HCT116 (cell line): ENCODE measurements at regions not wholly inside any gene's neighbourhood (a gene's known extent, or its start where the extent isn't known, plus 50 kb on each side); places are given as distances from the start of the nearest gene placed in this dataset.

Experiments
- ATAC-seq: fragments of 200-7000 bp; cut with Tn5 transposase; 2 replicates; pipeline ENCODE4 v1.9.1; 2020; ENCODE audit warnings: mild to moderate bottlenecking, moderate library complexity
- BruUV-seq: library from RNA; stranded (reverse); fragments of 400-500 nt; replicated peaks from 2 replicates; lab custom pipeline; 2021; lab: Mats Ljungman, UMichigan
- CTCF ChIA-PET: fragments of 300-600 bp; sonication (Branson Sonifier 250); formaldehyde crosslinking; loops from one replicate; lab custom pipeline; 2021; ENCODE audit warnings: antibody characterized with exemption; lab: Charles Lee
- POLR2A ChIA-PET: fragments of 300-600, 350-600 bp; sonication (Branson Sonifier 250); formaldehyde crosslinking; loops from one replicate; lab custom pipeline; 2021; ENCODE audit warnings: antibody characterized with exemption; lab: Charles Lee
- RAD21 ChIA-PET, 2 experiments: fragments of 300-600 bp; sonication (Branson Sonifier 250); formaldehyde crosslinking; loops; one replicate each; lab custom pipeline; 2023; ENCODE audit warnings: low total read pairs in 2 of 2; ENCODE audit not compliant: uncharacterized antibody in 2 of 2, unreplicated experiment in 2 of 2, low non-redundant PET in 1 of 2; lab: Charles Lee
- DNase-seq: peaks from one replicate; pipeline ENCODE4 v3.0.0-alpha.2; 2010; ENCODE audit warnings: low read depth, low spot score
- H2AFZ ChIP-seq: fragments of 200-600 bp; shearing (Covaris generic), sonication (generic); 2 replicates; pipeline ENCODE4 v1.6.1; 2017; ENCODE audit warnings: low read depth, mixed run types, mixed read lengths, antibody characterized with exemption, low read length; ENCODE audit not compliant: poor library complexity, severe bottlenecking
- H3K27ac ChIP-seq: 2 replicates; pipeline ENCODE4 v1.5.1; 2012; ENCODE audit warnings: low read depth, low read length
- H3K27me3 ChIP-seq: fragments of 200-600 bp; sonication (generic); 2 replicates; pipeline ENCODE4 v1.6.1; 2016; ENCODE audit warnings: mixed run types, low read length, mixed read lengths; ENCODE audit not compliant: insufficient read depth
- H3K36me3 ChIP-seq, 2 experiments: fragments of 200-500 bp in 1 of 2; fragments of 200-600 bp in 1 of 2; sonication (Bioruptor generic) in 1 of 2; sonication (generic) in 1 of 2; 2 replicates each; pipeline versions ENCODE4 v1.5.1 to v1.6.1; 2014 to 2016; ENCODE audit warnings: low read length in 2 of 2, inconsistent platforms in 1 of 2, mixed read lengths in 1 of 2, mixed run types in 1 of 2; ENCODE audit not compliant: insufficient read depth in 2 of 2, control insufficient read depth in 1 of 2
- H3K4me1 ChIP-seq, 2 experiments: fragments of 200-600 bp in 1 of 2; sonication (generic) in 1 of 2; 2 replicates each; pipeline versions ENCODE4 v1.5.1 to v1.6.1; 2012 to 2017; ENCODE audit warnings: low read length in 2 of 2, inconsistent platforms in 1 of 2, mild to moderate bottlenecking in 1 of 2, mixed read lengths in 1 of 2, mixed run types in 1 of 2, moderate library complexity in 1 of 2; ENCODE audit not compliant: insufficient read depth in 2 of 2, control insufficient read depth in 1 of 2
- H3K4me2 ChIP-seq: fragments of 200-600 bp; sonication (generic); 2 replicates; pipeline ENCODE4 v1.6.1; 2017; ENCODE audit warnings: mixed run types, low read length, mixed read lengths
- H3K4me3 ChIP-seq, 2 experiments: fragments of 200-600 bp in 1 of 2; sonication (generic) in 1 of 2; replicated peaks in 1 of 2; 2 replicates each; pipeline ENCODE4 v1.5.1; 2011 to 2016; ENCODE audit warnings: low read length in 2 of 2, control low read depth in 1 of 2, low read depth in 1 of 2, mild to moderate bottlenecking in 1 of 2, mixed read lengths in 1 of 2, mixed run types in 1 of 2
- H3K79me2 ChIP-seq: fragments of 200-600 bp; sonication (generic); 2 replicates; pipeline ENCODE4 v1.6.1; 2017; ENCODE audit warnings: mild to moderate bottlenecking, mixed run types, low read length, moderate library complexity, mixed read lengths; ENCODE audit not compliant: insufficient read depth
- H3K9ac ChIP-seq: fragments of 200-600 bp; sonication (generic); 2 replicates; pipeline ENCODE4 v1.6.1; 2016; ENCODE audit warnings: low read length, mixed read lengths
- H3K9me2 ChIP-seq: fragments of 200-600 bp; sonication (generic), shearing (Covaris generic); 2 replicates; pipeline ENCODE4 v1.6.1; 2017; ENCODE audit warnings: mixed run types, mild to moderate bottlenecking, moderate library complexity; ENCODE audit not compliant: insufficient read depth
- H3K9me3 ChIP-seq, 2 experiments: fragments of 200-500 bp in 1 of 2; fragments of 200-600 bp in 1 of 2; sonication (Bioruptor generic) in 1 of 2; sonication (generic) in 1 of 2; 2 replicates each; pipeline ENCODE4 v1.6.1; 2014 to 2017; ENCODE audit warnings: low read length in 2 of 2, mixed read lengths in 2 of 2, inconsistent platforms in 1 of 2, low read depth in 1 of 2, mild to moderate bottlenecking in 1 of 2, mixed run types in 1 of 2, moderate library complexity in 1 of 2; ENCODE audit not compliant: control insufficient read depth in 1 of 2, insufficient read depth in 1 of 2
- H4K20me1 ChIP-seq: fragments of 200-600 bp; sonication (generic), shearing (Covaris generic); 2 replicates; pipeline ENCODE4 v1.6.1; 2017; ENCODE audit warnings: mixed run types, mild to moderate bottlenecking, moderate library complexity; ENCODE audit not compliant: insufficient read depth
- CBX3 ChIP-seq: IDR thresholded peaks from 2 replicates; pipeline ENCODE4 v1.6.1; 2012; ENCODE audit warnings: low read depth
- CEBPB ChIP-seq: IDR thresholded peaks from 2 replicates; pipeline ENCODE4 v1.6.1; 2012; ENCODE audit warnings: low read depth
- EGR1 ChIP-seq: IDR thresholded peaks from 2 replicates; pipeline ENCODE4 v1.6.1; 2012; ENCODE audit warnings: low read depth
- ELF1 ChIP-seq: IDR thresholded peaks from 2 replicates; pipeline ENCODE4 v1.6.1; 2012; ENCODE audit warnings: low read depth, borderline replicate concordance
- EZH2 ChIP-seq: fragments of 200-600 bp; sonication (generic); IDR thresholded peaks from 2 replicates; pipeline ENCODE4 v1.6.1; 2017; ENCODE audit warnings: antibody characterized with exemption, mixed run types
- FOSL1 ChIP-seq: IDR thresholded peaks from 2 replicates; pipeline ENCODE4 v1.6.1; 2012; ENCODE audit warnings: low read depth
- POLR2A ChIP-seq: IDR thresholded peaks from 2 replicates; pipeline ENCODE4 v1.7.0; 2011; ENCODE audit warnings: borderline replicate concordance; ENCODE audit not compliant: insufficient read depth, insufficient read length; ENCODE audit errors: extremely low read depth
- POLR2AphosphoS5 ChIP-seq: IDR thresholded peaks from 2 replicates; pipeline ENCODE4 v1.6.1; 2011; ENCODE audit warnings: mild to moderate bottlenecking, low read depth, low read length, moderate library complexity
- SIN3A ChIP-seq: IDR thresholded peaks from 2 replicates; pipeline ENCODE4 v1.6.1; 2012; ENCODE audit warnings: low read depth
- SP1 ChIP-seq: IDR thresholded peaks from 2 replicates; pipeline ENCODE4 v1.6.1; 2012; ENCODE audit warnings: low read depth
- SRF ChIP-seq: IDR thresholded peaks from 2 replicates; pipeline ENCODE4 v1.6.1; 2012; ENCODE audit warnings: low read depth
- TCF7L2 ChIP-seq: IDR thresholded peaks from 2 replicates; pipeline ENCODE4 v1.7.0; 2011; ENCODE audit warnings: borderline replicate concordance, inconsistent platforms; ENCODE audit not compliant: insufficient read depth, insufficient read length; ENCODE audit errors: extremely low read depth
- YY1 ChIP-seq: IDR thresholded peaks from 2 replicates; pipeline ENCODE4 v1.6.1; 2011; ENCODE audit warnings: low read length, low read depth, moderate library complexity, mild to moderate bottlenecking; ENCODE audit not compliant: insufficient replicate concordance; ENCODE audit errors: extremely low read depth
- ZBTB33 ChIP-seq: IDR thresholded peaks from 2 replicates; pipeline ENCODE4 v1.6.1; 2011; ENCODE audit warnings: mild to moderate bottlenecking, low read length, moderate library complexity; ENCODE audit not compliant: insufficient replicate concordance; ENCODE audit errors: extremely low read depth
- ZNF274 ChIP-seq: fragments of 200-500 bp; sonication (Bioruptor generic); IDR thresholded peaks from 2 replicates; pipeline ENCODE4 v1.6.1; 2014; ENCODE audit warnings: mild to moderate bottlenecking, low read depth, low read length, inconsistent platforms
- intact Hi-C: fragments of 100-400 bp; cut with micrococcal nuclease; formaldehyde crosslinking; loops from 2 replicates; pipeline ENCODE4 v1.10.0; 2022
- TF ChIP-seq, protein P1 (sequence below): IDR thresholded peaks from 2 replicates; pipeline ENCODE4 v1.6.1; 2012

- Histone ChIP-seq H3K9me2 (no peaks in the 10 kb centered on the region), H3K9me3 (peaks cover 0 to 5% of the 10 kb centered on the region in 2 experiments; a peak in 1 of 4 replicates), H3K4me1 (no peaks in the 10 kb centered on the region), H3K27me3 (no peaks in the 10 kb centered on the region), H3K9ac (no peak overlapping the region), H3K27ac (no peak overlapping the region), H3K79me2 (no peaks in the 10 kb centered on the region), H2AFZ (no peak overlapping the region), H3K4me2 (no peak overlapping the region), H3K36me3 (no peaks in the 10 kb centered on the region), H3K4me3 (no peak overlapping the region), H4K20me1 (no peaks in the 10 kb centered on the region)
- POLR2A ChIA-PET: no interaction called here
- RAD21 ChIA-PET: no interaction called here
- CTCF ChIA-PET: no interaction called here
- TF ChIP-seq CEBPB (no peak), EGR1 (no peak), ZBTB33 (no peak), TCF7L2 (no peak), FOSL1 (no peak), ZNF274 (no peak), SIN3A (no peak), ELF1 (no peak), YY1 (no peak), SRF (no peak), POLR2A (no peak), POLR2AphosphoS5 (no peak), CBX3 (no peak), EZH2 (no peak), SP1 (no peak)
- TF ChIP-seq, protein P1, sequence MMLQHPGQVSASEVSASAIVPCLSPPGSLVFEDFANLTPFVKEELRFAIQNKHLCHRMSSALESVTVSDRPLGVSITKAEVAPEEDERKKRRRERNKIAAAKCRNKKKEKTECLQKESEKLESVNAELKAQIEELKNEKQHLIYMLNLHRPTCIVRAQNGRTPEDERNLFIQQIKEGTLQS: no peak
- no peak for ATAC-seq
- no peak for DNase-seq
- intact Hi-C loops: no loop called here
- BruUV-seq: no TSS peak
These were observed 103.7 kb downstream of the FOXD1 start for GRCh38 chr5:73344835-73345234.
